Mucosa of descending colon (tissue), 3 donors: ENCODE measurements at regions not wholly inside any gene's neighbourhood (a gene's known extent, or its start where the extent isn't known, plus 50 kb on each side); places are given as distances from the start of the nearest gene placed in this dataset.
"Not testable (repeated sequence)": the region's sequence is repeated elsewhere in the genome, so short reads cannot be mapped to it uniquely, and the experiment has no call there.

Source experiments
- ATAC-seq: fragments of 200-7000 bp; cut with Tn5 transposase; one replicate; pipeline ENCODE4 v1.9.1; 2020; ENCODE audit warnings: mild to moderate bottlenecking, moderate library complexity
- DNase-seq, 3 donors: peaks; one replicate each; pipeline ENCODE4 v3.0.0-alpha.2; 2020
- H3K36me3 ChIP-seq: fragments of 200-600 bp; one replicate; pipeline ENCODE4 v1.8.0; 2021; ENCODE audit warnings: low read depth, mild to moderate bottlenecking
- H3K4me1 ChIP-seq: fragments of 200-600 bp; one replicate; pipeline ENCODE4 v1.8.0; 2021; ENCODE audit warnings: low read depth, mild to moderate bottlenecking
- H3K4me3 ChIP-seq: fragments of 200-600 bp; one replicate; pipeline ENCODE4 v1.8.0; 2021; ENCODE audit warnings: mild to moderate bottlenecking
- H3K9me3 ChIP-seq: fragments of 200-600 bp; one replicate; pipeline ENCODE4 v1.8.0; 2021; ENCODE audit warnings: mild to moderate bottlenecking
- intact Hi-C, 2 donors: fragments of 100-400 bp; cut with DNase I in 1 of 2; cut with micrococcal nuclease in 1 of 2; formaldehyde crosslinking; loops; one replicate each; pipeline versions ENCODE4 v1.11.0 to v1.11.1; 2022; cut with DNase I, micrococcal nuclease
- TF ChIP-seq, protein P1 (sequence below): fragments of 200-600 bp; IDR thresholded peaks from one replicate; pipeline ENCODE4 v1.8.0; 2022; ENCODE audit warnings: antibody characterized with exemption, mild to moderate bottlenecking
- donor health status: DM: no; HTN: no; CAD: no; lungs with moderate emphysema.
- donor health status: DM: no; HTN: no; CAD: no.
- donor health status: DM: no; HTN: yes; CAD: no.

DNA sequence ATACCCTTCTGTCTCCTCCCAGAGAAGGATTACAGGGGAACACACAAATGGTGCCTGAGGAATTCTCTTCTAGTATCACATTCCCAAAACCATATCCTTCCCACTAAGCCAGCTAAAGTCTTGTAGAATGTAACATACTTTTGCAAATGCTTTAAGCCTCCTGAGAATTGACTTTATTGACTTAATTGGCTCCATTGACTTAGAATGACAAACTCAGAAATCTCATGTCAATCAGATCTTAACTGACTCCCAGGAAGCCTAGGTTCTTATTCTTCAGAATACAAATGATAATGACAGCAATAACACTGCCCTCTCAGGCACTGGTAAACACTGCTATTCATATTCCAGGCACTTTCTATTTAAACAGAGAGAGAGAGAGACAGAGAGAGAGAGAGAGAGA lies 356.9 kb upstream of the PRKCQ start:
- ATAC-seq (no peak), DNase-seq (no peak)
- TF ChIP-seq, protein P1, sequence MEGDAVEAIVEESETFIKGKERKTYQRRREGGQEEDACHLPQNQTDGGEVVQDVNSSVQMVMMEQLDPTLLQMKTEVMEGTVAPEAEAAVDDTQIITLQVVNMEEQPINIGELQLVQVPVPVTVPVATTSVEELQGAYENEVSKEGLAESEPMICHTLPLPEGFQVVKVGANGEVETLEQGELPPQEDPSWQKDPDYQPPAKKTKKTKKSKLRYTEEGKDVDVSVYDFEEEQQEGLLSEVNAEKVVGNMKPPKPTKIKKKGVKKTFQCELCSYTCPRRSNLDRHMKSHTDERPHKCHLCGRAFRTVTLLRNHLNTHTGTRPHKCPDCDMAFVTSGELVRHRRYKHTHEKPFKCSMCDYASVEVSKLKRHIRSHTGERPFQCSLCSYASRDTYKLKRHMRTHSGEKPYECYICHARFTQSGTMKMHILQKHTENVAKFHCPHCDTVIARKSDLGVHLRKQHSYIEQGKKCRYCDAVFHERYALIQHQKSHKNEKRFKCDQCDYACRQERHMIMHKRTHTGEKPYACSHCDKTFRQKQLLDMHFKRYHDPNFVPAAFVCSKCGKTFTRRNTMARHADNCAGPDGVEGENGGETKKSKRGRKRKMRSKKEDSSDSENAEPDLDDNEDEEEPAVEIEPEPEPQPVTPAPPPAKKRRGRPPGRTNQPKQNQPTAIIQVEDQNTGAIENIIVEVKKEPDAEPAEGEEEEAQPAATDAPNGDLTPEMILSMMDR, result no peak
- intact Hi-C loops, result no loop called here
- Histone ChIP-seq H3K4me3 (no peak overlapping the region), H3K36me3 (no peaks in the 10 kb centered on the region), H3K9me3 (no peaks in the 10 kb centered on the region), H3K4me1 (no peaks in the 10 kb centered on the region)

DNA sequence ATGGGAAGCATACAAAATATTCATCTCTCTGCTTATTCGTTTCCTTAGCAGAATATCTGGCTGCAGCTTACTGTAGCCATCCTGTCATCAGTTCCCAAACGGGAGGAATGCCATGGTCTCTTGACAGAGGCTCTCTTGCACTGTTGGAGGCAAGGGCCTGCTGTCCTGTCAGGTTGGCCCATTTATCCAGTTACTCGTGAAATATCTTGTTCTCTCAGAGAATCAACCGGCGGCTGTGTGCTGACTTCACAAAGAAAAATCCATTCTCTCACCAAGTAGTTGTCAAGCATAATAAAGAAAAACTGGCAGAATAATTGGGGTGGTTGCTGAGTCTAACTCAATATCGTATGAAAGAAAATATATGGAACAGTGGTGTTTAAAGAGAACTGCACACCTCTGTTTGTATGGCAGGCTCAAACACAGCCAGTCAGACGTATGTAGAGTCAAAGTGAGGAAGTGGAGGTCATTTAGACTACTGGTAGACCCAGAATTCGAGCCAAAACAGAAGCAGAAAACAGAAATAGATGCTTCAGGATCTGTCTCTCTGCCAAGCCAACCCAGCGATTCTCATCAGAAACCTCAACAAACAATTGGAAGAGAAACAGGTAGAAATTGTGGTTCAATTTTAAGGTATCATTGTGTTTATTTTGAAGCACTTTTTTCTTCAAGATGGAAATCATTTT lies 349.2 kb upstream of the PRKCQ start:
- no peak for ATAC-seq
- no peaks in the 10 kb centered on the region for H3K4me1 ChIP-seq
- TF ChIP-seq, protein P1, result no peak
- intact Hi-C loops, result no loop called here
- H3K36me3 ChIP-seq, result no peaks in the 10 kb centered on the region
- DNase-seq, result no peak
- no peaks in the 10 kb centered on the region for H3K9me3 ChIP-seq
- H3K4me3 ChIP-seq, result no peak overlapping the region

DNA sequence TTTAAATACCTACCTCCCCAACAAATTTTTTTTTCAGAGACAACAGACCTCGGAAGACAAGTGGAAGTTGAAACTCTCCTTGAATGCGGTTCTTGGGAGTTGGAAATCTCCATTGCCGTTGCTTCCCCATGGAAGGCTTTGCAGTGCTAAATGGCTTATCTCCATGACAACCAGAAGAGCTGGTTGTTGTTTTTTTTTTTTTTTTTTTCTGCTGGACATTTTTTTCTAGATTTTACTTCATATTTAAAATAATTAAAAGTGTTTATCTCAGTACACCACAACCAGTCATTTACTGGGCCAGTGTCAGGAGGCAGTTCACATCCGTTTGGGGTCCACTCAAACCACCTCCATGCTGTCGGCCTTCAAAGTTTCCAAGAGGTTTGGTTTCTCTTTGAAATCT lies 348.5 kb upstream of the PRKCQ start:
- intact Hi-C loops, result no loop called here
- H3K36me3 ChIP-seq, result no peaks in the 10 kb centered on the region
- no peaks in the 10 kb centered on the region for H3K9me3 ChIP-seq
- ATAC-seq (no peak), DNase-seq (no peak)
- no peak overlapping the region for H3K4me3 ChIP-seq
- TF ChIP-seq, protein P1, result no peak
- H3K4me1 ChIP-seq, result no peaks in the 10 kb centered on the region

DNA sequence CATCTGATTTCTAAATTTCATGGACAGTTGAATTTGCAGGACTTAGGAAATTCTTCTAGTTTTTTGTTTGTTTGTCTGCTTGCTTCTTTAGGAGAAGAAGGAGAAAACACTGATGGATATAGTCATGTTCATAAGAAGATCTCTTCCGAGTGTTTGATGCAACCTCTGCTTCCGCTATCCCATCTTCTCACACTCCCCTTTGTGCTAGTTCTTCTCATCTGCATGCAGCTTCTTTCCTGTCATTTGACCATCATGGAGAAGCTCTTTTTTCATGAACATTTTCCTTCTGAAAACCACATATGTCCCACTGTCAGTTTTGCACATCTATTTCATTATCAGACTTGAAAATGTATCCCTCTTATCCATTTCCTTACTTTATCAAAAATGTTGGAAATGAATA lies 346.9 kb upstream of the PRKCQ start:
- no peak for ATAC-seq
- TF ChIP-seq, protein P1, result no peak
- no peaks in the 10 kb centered on the region for H3K36me3 ChIP-seq
- H3K9me3 ChIP-seq, result no peaks in the 10 kb centered on the region
- no peaks in the 10 kb centered on the region for H3K4me1 ChIP-seq
- DNase-seq, result no peak
- intact Hi-C loops, result no loop called here
- H3K4me3 ChIP-seq, result no peak overlapping the region

DNA sequence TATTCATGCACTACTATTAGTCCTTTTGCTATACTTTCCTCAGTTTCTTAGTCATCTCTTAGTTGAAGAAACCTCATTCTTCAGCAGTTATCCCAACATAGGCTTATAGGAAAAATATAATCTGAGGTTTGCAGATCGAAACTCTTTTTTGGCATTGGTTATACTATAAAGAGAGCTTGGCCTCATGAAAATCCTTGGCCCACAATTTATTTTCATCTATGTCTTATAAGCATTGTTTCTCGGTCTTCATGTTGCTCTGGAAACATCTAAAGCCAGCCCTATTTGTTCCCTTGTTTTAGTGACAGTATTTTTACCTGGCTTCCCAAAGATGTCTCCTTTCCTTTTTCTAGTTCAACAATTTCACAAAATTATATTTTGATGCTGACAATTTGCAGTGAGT lies 345.1 kb upstream of the PRKCQ start:
- ATAC-seq (no peak), DNase-seq (no peak)
- Histone ChIP-seq H3K9me3 (no peaks in the 10 kb centered on the region), H3K36me3 (no peaks in the 10 kb centered on the region), H3K4me3 (no peak overlapping the region), H3K4me1 (no peaks in the 10 kb centered on the region)
- intact Hi-C loops, result no loop called here
- TF ChIP-seq, protein P1, result no peak

DNA sequence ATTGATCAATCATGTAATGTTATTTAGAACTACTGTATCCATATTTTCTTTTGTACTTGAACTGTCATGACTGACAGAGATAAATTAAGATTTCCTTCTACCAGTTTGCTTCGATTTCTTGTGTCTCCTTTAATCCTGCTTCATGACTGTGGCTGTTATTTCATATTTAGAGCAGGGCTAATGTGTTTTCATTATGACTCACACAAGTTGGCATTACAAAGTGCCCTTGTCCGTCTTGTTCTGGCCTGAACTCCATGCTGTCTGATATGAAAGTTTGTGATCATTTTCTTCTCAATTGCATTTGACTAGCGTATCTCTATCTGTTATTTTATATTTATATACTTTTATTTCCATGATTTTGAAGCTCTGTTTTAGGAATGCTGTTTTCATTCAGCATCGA lies 344.1 kb upstream of the PRKCQ start:
- no peak for ATAC-seq

DNA sequence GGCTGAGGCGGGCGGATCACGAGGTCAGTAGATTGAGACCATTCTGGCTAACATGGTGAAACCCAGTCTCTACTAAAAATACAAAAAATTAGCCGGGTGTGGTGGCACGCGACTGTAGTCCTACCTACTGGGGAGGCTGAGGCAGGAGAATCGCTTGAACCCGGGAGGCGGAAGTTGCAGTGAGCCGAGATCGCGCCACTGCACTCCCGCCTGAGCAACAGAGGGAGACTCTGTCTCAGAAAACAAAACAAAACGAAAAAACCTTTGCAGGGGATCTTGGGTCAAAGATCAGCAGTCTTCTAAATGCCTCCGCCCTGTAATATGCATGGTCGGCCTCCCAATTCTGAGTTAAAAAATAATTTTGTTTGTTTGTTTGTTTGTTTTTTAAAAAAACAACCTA lies 340.9 kb upstream of the PRKCQ start:
- intact Hi-C loops, DNase-seq, H3K36me3 ChIP-seq: not testable (repeated sequence)

More for the DNA sequence above, 344.1 kb upstream of the PRKCQ start:
- Histone ChIP-seq H3K4me1 (no peaks in the 10 kb centered on the region), H3K4me3 (no peak overlapping the region), H3K36me3 (no peaks in the 10 kb centered on the region), H3K9me3 (no peaks in the 10 kb centered on the region)
- intact Hi-C loops, result no loop called here
- no peak for DNase-seq
- TF ChIP-seq, protein P1, result no peak

More for the DNA sequence above, 340.9 kb upstream of the PRKCQ start:
- H3K4me3 ChIP-seq, ATAC-seq, H3K4me1 ChIP-seq, H3K9me3 ChIP-seq: not testable (repeated sequence)
